ENCODE measurements at regions not wholly inside any gene's neighbourhood (a gene's known extent, or its start where the extent isn't known, plus 50 kb on each side); places are given as distances from the start of the nearest gene placed in this dataset.

- CTCF ChIA-PET = no interaction called here
- H3K27me3 ChIP-seq (ENCODE audit: control insufficient read depth, insufficient read depth, low read length) = no peaks in the 10 kb centered on the region
- no peak for DNase-seq (ENCODE audit: low read depth, low spot score)
- H3K9me3 ChIP-seq (ENCODE audit: control insufficient read depth, insufficient read depth, low read length) = no peaks in the 10 kb centered on the region
- H3K27ac ChIP-seq (ENCODE audit: low read depth, low read length) = no peak overlapping the region
- POLR2A ChIA-PET = no interaction called here
- no peak for TF ChIP-seq CTCF (IDR thresholded peaks at IDR 0.05; ENCODE audit: low read depth, low read length)
- H3K4me3 ChIP-seq (ENCODE audit: low read depth, low read length) = no peak overlapping the region
These were observed 323.4 kb upstream of the THRB start for GRCh38 chr3:24818055-24818454.

GRCh38 chr3:24828011-24828410 lies 333.4 kb upstream of the THRB start:
- H3K27ac ChIP-seq (ENCODE audit: low read depth, low read length) = no peak overlapping the region
- no peak for DNase-seq (ENCODE audit: low read depth, low spot score)
- peaks cover 23% of the 10 kb centered on the region for H3K27me3 ChIP-seq (ENCODE audit: control insufficient read depth, insufficient read depth, low read length)
- no peak for TF ChIP-seq CTCF (IDR thresholded peaks at IDR 0.05; ENCODE audit: low read depth, low read length)
- no peak overlapping the region for H3K4me3 ChIP-seq (ENCODE audit: low read depth, low read length)
- ChIA-PET CTCF (no interaction called here), POLR2A (no interaction called here)
- no peaks in the 10 kb centered on the region; the same call in 1 of the 2 replicates for H3K9me3 ChIP-seq (ENCODE audit: control insufficient read depth, insufficient read depth, low read length)

- TF ChIP-seq CTCF (IDR thresholded peaks at IDR 0.05; ENCODE audit: low read depth, low read length) = no peak
- ChIA-PET POLR2A (no interaction called here), CTCF (interaction anchor here (0.6 to 1.2 kb wide), 2 partner anchors 55 to 374 kb away, joined by 3 to 8 read pairs; no protein-coding TSS in a partner anchor)
- no peaks in the 10 kb centered on the region; the same call in 1 of the 2 replicates for H3K9me3 ChIP-seq (ENCODE audit: control insufficient read depth, insufficient read depth, low read length)
- H3K4me3 ChIP-seq (ENCODE audit: low read depth, low read length) = no peak overlapping the region
- no peak for DNase-seq (ENCODE audit: low read depth, low spot score)
- no peak overlapping the region for H3K27ac ChIP-seq (ENCODE audit: low read depth, low read length)
- H3K27me3 ChIP-seq (ENCODE audit: control insufficient read depth, insufficient read depth, low read length) = peaks cover 23% of the 10 kb centered on the region
These were observed 333.9 kb upstream of the THRB start for GRCh38 chr3:24828551-24828950.

- H3K9me3 ChIP-seq (ENCODE audit: control insufficient read depth, insufficient read depth, low read length) = no peaks in the 10 kb centered on the region; the same call in 1 of the 2 replicates
- ChIA-PET POLR2A (no interaction called here), CTCF (interaction anchor here (0.6 to 1.2 kb wide), 2 partner anchors 56 to 374 kb away, joined by 3 to 8 read pairs; no protein-coding TSS in a partner anchor)
- DNase-seq (ENCODE audit: low read depth, low spot score) = no peak
- H3K27ac ChIP-seq (ENCODE audit: low read depth, low read length) = no peak overlapping the region
- no peak overlapping the region for H3K4me3 ChIP-seq (ENCODE audit: low read depth, low read length)
- TF ChIP-seq CTCF (IDR thresholded peaks at IDR 0.05; ENCODE audit: low read depth, low read length) = no peak
- peaks cover 23% of the 10 kb centered on the region for H3K27me3 ChIP-seq (ENCODE audit: control insufficient read depth, insufficient read depth, low read length)
These were observed 334.4 kb upstream of the THRB start for GRCh38 chr3:24829011-24829581.

- ChIA-PET CTCF (interaction anchor here (1.2 kb wide), 1 partner anchor 56 kb away, joined by 3 read pairs; no protein-coding TSS in a partner anchor), POLR2A (no interaction called here)
- Histone ChIP-seq H3K27me3 (ENCODE audit: control insufficient read depth, insufficient read depth, low read length) (peaks cover 23% of the 10 kb centered on the region), H3K27ac (ENCODE audit: low read depth, low read length) (no peak overlapping the region), H3K9me3 (ENCODE audit: control insufficient read depth, insufficient read depth, low read length) (no peaks in the 10 kb centered on the region; the same call in 1 of the 2 replicates), H3K4me3 (ENCODE audit: low read depth, low read length) (no peak overlapping the region)
- no peak for TF ChIP-seq CTCF (IDR thresholded peaks at IDR 0.05; ENCODE audit: low read depth, low read length)
- no peak for DNase-seq (ENCODE audit: low read depth, low spot score)
These were observed 335.1 kb upstream of the THRB start for GRCh38 chr3:24829629-24830229.
